HG02840 (cell line): ENCODE measurements at regions not wholly inside any gene's neighbourhood (a gene's known extent, or its start where the extent isn't known, plus 50 kb on each side); places are given as distances from the start of the nearest gene placed in this dataset.

Experiments used
- ATAC-seq: cut with Tn5 transposase; IDR thresholded peaks from one replicate; pipeline ENCODE4 v1.9.1; 2021; ENCODE audit warnings: mild to moderate bottlenecking, moderate library complexity, moderate number of reproducible peaks; ENCODE audit not compliant: unreplicated experiment, low FRiP score

DNA sequence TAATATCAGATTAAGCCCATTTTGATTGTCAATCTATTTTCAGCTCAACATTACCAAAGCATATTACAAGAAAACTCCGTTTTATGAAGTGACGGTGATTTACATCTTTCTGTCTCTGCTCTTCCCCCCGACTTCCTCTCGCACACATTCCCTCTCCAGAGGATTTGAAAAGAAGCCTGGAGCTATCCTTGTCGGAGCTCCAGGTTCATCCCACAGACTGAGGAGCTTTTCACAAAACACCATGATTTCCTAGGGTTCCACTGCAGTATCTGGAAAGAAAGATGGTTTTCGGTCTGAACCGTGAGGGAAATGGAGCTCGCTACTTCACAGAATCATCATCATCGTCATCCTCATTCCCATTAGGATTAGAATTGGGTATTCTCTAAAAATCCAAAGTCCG, 655.5 kb upstream of the MGMT start:
- no peak for ATAC-seq

DNA sequence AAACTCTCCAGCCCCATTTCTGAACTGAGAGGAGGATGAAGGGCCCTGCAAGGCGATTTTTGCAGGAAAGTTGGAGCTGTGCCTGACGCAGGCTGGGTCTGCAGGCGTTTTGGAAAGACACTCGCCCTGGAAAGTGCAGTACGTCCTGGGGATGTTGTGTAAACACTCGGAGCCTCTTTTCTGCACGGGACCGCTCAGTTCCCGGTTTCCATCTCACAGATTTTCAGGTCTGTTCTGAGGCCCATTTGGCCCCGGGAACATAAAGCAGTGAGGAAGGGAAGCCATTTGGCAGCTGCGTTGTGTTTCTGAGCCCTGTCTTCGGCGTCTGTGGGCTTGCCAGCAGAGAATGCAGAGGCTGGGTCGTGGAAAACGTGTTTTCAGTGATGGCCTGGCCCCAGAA, 655.0 kb upstream of the MGMT start:
- no peak for ATAC-seq

DNA sequence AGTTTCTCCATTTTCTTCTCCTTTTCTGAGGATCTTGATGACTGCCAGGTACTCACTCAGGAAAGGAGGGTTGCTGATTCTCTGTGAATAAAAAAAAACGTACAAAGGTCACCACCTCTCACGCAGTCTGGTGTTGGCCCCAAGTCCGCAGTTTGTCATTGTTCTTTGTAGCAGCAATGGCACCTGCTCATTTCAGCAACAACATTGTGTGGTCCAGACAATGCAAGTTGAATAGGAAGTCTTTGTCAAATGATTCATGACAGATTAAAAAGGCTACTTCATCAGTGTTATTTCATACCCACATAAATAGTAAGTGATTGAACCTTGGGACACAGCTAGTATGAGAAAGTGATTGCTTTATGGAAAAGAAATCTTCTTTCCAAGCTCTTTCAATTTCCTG, 653.5 kb upstream of the MGMT start:
- no peak for ATAC-seq

DNA sequence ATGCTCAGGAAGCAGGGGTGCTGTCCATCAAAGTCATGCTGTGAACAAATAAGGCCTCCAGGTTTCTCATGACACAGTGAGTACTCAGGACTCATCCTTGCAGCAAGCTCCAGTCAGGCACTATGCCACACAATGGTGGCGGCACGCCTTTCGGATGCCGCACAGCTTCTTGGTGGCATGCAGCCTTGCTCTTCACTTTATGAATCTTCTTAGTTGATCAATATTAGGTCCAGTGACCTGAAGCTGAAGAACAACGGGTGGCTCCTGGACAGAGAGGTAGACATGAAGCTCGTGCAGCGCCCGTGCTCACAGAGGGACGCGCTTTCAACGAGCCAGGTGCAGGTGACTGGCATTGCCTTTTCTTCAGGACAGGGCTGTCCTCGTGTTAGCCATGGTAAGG, 653.0 kb upstream of the MGMT start:
- ATAC-seq = no peak

DNA sequence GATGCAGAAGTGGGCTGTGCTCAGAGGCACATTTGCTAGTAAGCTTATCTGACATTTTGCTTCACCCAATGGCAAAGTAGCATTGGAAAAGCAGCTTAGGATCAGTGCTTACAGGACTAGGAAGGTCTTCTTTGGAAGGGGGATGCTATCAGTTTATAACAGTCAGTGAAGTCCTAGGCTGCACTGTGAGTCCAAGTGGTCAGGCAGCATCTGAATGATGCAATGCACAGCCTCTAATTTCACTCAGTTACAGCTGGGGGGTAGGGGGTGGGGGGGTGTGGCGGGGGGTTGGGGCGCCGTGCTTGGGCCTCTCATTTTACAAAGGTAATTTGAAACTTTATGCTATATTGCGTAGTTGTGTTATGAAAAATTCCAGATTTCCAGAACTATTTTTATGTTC, 652.3 kb upstream of the MGMT start:
- ATAC-seq = no peak

DNA sequence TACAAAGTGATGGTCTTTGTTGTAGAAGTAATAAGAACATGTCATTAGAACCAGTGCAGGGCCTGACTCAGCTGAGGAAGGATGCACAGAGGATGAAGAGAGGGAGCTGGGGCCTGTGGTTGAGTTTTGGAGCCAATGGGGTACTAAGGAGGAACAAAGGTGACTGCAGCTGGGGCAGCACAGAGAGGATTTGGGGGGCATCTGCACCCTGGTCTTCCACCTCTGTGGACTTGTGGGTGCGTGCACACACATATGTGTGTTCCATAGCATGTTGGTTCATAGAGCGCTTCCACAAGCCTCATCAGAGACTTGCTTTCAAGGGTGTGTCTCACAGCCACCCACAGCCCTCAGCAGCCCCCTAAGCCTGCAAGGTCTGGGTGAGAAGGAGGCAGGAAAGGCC, 650.3 kb upstream of the MGMT start:
- ATAC-seq = no peak

DNA sequence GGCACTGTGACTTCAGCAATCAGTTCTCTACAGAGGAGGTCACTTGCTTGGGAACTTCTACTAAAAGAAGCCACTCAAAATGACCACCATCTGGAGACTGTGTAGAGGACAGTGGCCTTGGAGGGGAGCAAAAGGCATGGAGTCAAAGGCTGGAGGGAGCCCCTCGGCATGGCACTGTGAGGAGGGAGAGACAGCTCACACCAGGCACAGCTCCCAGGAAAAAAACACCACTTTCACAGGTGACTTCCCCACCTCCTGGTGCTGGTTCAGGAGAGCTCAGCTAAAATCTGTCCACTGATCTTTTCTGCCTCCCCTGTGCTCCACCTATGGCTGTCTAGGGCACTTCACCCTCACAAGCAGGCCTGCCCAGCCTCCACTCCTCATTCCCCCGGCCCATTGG, 649.4 kb upstream of the MGMT start:
- no peak for ATAC-seq

DNA sequence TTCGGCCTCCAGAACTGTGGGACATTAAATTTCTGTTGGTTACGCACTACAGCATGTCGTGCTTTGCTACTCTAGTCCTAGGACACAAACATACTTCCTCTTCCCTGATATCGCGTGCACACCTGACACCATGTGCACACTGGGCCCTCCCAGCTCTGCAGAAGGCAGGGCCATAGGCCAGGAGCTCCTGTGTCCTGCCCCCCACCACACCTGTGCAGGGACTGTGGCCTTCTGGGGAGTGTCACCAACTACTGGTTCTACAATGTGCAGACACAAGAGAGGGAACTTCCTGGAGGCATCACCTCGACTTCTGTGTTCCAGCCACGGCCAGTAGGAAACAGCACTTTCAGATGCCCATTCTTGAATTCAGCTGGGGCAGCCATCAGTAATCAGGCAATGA, 646.4 kb upstream of the MGMT start:
- no peak for ATAC-seq

DNA sequence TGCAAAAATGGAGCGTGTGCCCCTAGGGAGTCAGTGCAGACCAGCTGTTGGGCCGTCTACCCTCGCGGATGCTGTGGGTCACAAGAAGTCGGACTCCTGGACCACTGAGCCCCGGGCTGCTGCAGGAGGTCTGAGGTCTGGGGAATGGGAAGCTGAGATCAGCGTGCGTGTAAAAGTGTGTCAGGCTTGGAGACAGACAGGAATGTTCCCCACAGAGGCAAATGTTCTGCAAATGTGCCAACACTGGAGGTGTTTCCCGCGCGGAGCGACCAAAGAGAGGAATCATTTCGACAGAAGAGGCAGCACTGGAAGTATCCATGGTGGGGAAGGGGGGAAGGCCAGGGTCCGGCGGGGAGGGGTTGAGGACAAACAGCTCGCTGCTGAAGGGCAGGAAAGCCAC, 643.8 kb upstream of the MGMT start:
- ATAC-seq = no peak

DNA sequence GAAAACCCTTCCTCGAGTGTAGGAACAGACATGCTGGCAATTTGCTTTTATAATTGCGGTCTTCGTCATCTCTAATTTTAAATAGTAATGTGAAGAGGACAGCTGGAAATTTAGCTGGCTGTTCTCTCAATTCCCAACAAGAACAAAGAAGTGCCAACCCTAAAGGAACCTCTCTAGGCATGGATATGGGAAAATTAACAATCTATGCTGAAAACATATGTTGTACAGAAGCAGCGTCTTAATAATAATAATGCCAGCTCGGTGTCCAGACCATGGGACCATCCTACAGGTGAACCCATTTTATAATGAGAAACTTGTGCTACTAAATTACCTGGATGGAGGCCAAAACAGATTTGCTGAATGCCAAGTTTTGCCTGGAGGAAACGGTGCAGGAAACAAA, 641.4 kb upstream of the MGMT start:
- no peak for ATAC-seq

DNA sequence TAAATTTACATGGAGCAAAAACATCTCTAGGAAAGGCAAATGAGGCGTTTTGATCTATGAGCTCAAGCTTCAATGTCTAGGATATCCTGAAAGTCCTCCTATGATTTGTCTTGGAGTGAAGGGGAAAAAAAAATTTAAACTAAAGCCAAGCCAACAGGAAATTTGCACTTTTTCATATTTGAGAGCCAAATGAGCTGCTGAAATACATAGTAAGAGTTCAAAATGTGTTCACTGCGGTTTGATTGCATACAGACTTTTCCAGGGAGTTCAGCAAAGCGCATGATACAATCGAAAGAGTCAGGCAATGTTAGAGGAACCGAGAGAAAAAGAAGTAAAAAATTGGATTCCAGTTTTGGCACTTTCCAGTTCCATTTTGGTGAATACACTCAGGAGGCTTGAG, 633.4 kb upstream of the MGMT start:
- no peak for ATAC-seq

DNA sequence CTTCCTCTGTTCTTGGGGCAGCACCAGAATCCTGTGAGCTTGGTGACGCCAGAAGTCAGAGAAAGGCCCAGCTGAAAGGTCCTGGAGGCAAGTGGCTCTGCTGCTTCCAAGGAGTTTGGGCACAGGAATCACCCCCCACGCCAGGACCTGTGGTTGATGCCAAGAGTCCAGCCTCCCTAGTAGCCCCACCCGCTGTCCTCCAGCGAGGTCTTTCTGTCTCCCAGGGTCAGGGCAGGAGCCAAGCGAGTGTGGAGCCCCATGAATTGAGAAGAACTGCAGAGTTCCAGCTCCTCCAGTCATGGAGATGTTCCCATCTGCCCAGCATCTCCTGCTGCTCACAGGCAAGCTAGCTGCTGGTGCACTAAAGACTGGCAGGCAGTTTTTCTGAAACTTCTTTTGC, 631.7 kb upstream of the MGMT start:
- no peak for ATAC-seq

DNA sequence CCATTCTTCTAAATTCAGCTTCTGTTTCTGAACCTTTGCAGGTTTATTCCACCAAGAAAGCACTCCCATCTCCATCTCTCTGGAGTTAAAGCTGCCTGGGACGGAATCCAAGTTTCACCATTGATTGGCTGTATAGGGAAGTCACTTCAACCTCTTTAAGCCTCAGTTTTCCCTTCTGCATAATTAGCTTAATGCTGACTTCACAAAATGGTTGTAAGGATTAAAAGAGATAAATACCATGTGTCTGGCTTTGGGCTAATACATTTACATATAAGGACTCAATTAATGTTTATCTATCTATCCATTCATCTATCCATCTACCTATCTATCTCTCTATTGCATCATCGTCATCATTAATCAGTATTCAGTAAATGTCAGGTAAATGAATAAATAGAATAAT, 629.6 kb upstream of the MGMT start:
- no peak for ATAC-seq

DNA sequence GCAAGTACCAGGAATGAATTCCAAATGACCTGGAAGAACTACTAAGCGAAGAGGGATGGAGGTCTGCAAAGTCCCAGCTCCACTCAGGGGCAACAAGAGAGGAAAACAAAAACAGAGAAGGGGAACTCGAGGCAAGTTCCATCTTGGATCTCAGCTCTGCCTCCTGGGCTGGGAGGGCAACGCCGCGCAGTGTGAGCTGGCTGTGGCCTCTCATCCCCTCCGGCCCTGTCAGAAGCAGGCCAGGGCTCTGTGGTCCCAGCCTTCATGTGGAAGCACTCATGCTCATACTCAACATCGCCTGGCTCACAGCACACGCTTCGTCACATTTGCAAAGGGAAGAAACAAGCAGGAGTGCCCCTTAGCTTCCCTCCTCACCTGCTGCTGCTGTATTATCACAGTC, 627.9 kb upstream of the MGMT start:
- ATAC-seq = no peak

DNA sequence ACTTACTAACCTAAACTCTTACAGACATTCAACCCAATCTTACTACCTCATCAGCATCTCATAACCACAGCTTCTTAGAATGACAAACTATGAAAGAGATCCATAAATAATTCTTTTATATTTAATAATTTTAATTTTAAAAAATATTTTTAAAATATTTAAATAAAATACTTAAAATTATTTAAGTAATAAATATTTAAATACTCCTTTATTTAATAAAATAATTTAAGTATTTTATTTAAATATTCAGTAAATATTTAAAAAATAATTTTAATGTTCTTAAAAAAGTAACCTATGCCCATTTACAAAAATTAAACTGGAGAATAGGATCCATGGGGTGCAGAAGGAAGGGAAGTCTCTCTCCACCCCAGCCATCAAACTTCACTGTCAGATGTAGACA, 627.3 kb upstream of the MGMT start:
- no peak for ATAC-seq

DNA sequence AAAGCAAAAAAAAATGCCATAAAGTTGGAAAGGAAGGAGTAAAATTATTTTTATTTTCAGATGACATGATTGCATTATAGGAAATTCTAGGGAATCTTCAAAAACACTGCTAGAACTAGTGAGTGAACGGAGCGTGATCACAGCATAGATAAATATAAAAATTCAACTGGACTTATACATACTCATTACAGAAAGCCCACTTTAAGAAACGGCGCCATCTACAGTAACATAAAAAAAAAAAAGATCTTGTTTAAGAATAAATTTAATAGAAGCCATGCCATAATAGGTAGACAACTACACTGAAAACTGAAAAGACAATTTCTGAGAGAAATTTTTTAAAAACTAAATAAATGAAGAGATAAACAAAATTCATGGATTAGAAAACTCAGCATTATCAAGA, 623.1 kb upstream of the MGMT start:
- ATAC-seq = no peak

DNA sequence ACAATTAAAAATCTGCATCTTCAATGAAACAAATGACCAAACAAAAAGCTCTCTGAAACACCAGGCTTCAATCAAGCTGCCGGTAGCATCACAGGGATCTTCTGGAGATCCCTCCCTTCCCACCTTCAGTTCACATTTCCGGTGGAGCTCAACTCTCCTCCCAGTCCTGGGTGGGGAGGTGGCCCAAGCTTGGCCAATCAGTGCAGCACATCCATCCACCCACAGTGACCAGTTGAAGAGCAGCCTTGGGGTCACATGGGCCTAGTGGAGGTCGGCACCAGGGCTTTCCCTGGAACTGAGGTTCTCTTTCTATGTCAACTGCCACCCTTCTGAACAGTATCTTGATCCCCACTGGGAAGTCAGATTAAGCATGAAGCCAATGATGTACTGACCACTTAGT, 620.1 kb upstream of the MGMT start:
- no peak for ATAC-seq

DNA sequence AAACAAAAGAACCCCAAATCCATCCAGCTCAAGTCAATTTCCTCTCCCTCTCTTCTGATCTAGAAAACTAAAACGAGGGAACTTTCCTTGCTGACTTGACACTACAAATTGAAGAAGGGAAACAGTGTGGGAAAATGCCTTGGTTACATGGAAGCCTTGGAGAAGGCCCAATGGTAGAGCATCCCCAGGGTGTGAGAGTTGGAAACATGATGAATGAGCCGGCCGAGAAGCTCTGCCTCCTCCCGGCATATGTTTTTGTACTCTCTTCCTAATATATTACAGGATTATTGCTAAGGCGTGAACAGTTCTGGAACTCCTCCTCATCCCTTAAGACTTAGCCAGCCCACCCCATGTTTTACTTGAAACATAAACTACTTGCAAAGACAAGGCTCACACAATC, 618.2 kb upstream of the MGMT start:
- no peak for ATAC-seq

DNA sequence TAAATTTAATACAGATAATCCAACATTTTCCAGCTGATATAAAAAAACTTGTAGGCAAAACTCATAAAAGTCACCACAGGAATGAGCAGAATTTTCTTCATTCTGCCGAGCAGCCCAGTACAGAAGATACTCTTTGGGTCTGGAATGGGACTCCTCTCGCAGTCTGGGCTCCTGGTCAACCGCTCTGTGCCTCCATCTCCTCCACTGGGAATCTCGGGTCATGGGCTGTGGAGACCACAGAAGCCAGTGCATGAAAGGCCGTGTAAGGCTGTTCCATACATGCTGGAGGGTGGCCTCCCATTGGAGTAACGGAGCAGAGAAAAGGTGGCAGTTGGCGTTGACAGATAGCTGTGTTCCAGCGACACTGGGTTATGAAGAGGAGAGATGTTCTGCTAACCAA, 616.4 kb upstream of the MGMT start:
- no peak for ATAC-seq

DNA sequence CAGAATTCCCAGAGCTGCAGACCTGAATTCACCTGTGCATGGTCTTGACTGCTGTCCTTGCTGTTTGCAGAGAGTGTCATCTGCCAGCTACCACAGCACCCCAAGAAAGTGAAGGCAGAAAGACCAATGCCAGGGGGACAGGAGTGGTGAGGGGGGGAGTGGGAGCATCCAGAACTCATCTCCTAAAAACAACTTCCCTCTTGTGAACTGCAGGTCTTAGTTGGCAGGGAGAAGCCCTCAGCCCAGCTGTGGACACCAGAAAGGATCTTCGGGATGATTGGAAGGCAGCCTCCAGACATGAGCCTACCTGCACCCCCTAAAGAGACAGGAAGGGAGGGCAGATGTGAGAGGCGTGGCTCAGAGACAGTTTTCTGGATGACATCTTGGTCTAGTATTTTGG, 615.8 kb upstream of the MGMT start:
- ATAC-seq = no peak

DNA sequence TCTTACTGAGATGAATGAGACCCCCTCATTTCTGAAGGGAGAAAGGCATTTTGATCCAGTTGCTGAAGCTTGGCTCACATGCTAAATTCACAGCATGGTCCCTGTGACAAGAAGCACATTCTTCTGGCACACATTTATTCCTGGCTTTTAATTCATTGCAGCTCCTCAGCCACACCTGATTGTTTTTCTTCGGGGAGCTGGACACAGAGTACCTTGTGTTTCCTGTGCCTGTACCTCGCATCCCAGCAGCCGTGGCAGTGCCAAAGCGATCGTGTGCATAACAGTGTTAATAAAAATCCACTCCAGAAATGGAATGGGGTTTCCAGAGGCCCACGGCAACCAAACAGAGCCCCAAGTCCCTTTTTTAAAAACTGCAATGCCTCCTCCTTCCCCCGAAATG, 615.3 kb upstream of the MGMT start:
- ATAC-seq = no peak

DNA sequence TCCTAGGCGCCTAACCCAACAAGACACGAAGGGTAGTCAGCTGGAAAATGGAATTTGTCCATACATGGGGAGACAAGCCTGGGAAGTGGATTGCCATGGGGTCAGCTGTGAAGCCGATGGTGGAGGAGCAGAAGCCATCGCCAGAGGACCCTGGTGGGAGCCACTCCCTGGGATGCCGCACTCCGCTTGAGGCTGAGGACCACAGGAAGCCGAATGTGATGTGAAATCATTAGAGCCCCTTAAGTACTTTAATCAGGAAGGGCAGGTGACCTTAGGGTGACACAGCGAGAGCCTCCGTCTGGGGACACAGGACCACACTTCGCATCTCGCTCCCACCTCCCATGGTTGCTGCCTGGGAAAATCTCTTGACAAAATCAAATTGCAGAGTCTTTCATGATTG, 614.6 kb upstream of the MGMT start:
- no peak for ATAC-seq

DNA sequence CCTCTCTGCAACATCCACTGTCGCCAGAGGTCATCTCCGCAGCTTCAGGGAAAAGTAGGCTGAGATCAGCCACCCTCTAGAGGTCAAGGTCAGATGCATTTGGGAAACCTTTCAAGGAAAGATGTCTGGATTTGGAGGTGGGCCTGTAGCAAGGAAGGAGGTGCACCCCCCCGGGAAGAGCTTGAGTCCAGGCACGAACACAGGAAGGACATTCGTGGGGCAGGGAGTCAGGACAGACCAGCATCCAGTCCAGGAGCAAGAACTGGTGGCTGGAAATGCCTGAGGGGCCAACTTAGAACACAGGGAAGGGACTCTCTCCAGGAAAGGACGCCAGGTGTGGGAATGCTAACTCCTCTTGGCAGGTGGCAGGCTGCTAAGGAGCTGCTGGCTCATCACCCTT, 614.1 kb upstream of the MGMT start:
- no peak for ATAC-seq

DNA sequence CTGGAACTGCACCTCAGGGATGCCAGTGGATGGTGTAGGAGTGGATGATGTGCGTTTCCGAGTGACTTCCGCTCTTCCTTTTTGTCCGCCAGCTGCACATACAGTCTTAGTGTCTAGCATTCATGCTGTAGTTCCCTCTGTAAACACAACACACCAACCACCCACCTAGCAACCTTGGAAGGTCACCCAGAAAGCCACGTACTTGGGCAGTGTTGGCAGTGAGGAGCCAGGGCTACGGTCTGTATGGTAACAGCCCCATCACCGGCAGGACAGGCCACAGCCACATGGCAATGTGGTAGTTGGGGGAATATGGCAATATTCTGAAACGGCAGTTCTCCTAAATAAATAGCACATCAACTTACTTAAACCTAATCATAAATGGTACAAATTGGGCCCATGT, 613.5 kb upstream of the MGMT start:
- no peak for ATAC-seq
